Activated CD4-positive, alpha-beta T cell treated with anti-CD3 and anti-CD28 coated beads for 48 hours (primary cell): ENCODE measurements at regions not wholly inside any gene's neighbourhood (a gene's known extent, or its start where the extent isn't known, plus 50 kb on each side); places are given as distances from the start of the nearest gene placed in this dataset.

Experiments
- DNase-seq: peaks from one replicate; pipeline ENCODE4 v3.0.0-alpha.2; 2020

DNA sequence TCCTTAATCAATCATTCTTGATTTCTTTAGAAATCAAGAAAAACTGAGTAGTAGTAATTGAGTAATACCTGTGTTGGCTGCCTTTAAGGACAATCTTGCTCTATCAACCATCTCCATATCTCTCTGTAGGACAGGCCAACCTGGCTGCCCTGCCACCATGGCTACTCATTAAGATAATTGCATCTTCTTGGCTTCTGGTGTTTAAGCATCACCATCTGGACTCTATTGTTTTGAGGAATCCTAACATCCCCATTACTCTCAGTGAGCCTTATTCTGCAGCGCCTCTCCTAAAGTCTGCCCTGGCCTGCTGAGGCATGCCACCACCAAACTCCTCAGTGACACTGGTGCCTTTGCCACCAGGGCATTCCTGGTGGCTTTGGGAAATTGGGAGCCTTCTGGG, 442.6 kb upstream of the ZNF507 start:
- DNase-seq: no peak

DNA sequence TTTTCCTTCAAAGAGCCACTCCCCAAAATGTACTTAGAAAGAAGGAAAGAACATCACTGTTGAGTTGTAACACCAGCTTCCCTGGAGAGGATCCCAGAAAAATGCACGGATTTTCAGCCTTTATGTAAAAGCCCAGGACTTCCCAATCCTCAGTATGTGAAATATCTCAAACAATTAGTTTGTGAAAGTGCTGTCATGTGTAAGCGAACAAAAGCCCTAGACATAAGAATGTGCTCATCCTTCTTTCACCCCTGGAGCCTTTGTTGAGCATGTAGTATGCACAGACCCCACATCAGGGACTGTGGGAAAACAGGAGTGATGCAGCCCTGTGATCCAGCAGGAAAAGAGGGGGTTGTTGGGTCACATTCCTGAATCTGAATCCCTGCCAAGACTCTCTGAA, 441.4 kb upstream of the ZNF507 start:
- DNase-seq: no peak

DNA sequence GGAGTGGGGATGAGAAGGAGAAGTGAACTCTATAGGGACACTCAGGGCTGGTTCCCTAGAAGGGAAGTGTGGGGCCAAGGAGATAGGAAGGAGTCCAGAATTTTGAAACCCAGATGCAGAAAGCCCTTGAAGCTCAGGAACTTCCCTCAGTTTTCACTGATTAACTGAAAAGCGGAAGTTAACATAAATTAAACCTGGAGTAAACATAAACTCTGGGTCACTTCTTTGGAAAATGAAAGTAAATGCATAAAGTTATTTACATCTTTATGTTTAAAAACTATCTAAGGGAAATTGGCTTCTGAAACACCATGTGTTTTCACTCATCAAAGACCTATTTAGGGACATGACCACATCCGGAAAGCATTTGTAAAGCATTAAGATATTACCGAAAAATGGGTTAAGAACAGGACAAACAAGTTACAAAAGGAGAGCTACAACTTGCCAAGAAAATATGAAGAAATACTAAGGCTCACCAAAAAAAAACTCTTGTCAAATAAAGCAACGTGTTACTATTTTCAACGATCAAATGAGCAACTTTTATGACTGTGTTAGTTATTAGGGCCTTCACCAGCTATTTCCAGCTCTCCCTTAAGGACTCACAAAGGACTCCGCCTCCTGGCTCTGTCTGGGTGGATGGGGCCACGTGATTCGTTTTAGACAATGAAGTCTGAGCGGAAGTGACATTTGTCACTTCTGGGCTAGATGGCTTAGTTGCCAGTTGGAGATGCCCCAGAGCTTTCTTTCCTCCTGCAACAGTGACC, 439.1 kb upstream of the ZNF507 start:
- DNase-seq: no peak

DNA sequence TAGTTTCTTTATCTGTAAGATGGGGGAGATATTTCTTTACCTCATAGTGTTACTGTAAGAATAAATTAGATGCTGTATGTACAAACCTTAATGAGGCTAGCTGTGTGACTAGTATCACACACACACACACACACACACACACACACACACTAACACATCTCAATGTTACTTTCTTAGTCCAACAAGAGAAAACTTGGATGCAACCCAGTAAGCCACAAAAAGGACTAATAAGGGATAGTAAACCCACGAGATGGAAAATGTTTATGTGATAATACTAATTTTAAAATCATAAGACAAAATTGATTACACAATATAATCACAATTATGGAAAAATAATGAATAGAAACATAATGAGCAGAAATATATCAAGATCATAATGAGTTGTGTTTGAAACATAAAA, 437.7 kb upstream of the ZNF507 start:
- DNase-seq: no peak

DNA sequence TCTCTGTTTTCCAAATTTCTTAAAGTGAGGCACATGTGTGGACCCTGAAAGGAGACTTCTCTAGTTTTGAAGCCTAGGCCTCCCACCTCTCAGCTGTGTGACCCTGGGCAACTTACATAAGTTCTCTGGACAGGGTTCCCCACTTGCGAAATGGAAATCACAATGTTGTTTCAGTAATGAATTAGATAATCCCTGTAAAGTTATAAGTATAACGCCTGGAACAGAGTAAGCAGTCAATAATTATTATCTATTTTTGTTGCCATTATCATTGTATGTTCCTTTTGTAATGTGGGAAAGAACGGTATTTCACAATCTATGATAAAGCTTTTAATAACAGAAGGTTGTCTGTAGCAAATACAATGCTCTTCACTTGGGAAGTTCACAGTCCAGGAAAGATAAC, 437.3 kb upstream of the ZNF507 start:
- DNase-seq: no peak

DNA sequence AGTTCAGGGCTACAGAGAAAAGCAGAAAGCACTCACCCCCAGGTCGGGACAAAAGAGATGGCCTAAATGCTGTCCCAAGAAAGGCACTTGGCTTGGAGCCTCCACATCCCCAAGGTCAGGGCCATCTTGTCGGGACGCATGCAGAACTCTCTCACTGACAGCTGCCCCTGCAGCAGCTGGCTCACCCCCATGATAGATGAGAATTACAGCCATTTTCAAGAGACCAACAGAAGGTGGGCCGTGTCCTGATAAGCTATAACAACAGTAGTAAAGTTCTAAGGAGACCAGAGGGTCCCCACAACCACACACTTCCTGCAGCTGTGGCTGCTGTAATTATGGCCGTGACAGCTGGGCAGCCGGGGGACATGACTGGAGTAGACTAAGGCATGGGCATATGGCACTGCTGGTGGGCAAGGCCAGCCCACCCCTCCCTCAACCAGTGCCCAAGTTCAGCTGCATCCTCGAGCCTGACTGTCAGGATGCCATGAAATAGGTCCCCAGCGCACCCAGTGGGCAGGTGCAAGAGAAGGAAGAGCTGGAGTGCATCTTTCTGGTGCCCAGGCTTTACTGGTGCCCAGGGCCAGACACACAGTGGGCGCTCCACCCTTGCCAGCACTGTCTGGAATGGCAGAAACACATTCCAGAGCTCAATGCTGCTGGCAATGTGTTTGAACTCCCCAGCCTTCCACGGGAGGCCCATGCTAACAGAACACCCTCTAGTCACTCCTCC, 436.7 kb upstream of the ZNF507 start:
- DNase-seq: no peak

DNA sequence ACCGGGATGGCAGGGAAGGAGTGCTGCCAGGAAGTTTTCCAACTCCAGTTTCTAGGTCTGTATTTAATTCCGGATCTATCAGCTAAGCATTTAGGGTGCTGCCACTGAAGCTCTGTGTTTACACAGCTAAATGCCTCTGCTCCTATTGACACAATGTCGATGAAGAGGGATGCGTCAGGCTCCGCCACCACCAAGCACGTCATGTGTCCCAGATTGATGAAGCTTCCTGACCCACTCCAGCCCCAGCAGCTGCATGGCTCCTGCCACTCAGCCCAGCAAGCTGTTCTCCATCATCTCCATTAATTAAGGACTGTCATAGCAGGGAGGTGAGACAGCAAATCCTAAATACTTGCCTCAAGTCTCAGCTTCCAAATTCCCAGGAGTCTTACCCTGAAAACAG, 435.2 kb upstream of the ZNF507 start:
- no peak for DNase-seq

DNA sequence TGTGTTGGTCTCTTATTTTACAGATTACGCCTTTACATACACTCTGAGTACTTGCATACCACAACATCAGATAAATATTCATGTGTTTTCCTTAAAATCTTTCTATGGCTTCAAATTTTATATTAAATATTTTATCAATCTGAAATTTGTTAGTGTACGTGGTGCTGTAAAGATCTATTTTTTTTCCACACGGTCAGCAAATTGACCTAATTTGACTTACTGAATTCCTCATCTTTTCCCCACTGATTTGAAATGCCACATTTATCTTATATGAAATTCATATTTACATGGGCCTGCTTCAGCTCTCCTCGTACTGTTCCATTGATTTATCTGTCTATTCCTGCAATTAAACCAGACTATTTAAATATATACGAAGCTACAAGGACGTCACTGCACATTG, 433.8 kb upstream of the ZNF507 start:
- no peak for DNase-seq

DNA sequence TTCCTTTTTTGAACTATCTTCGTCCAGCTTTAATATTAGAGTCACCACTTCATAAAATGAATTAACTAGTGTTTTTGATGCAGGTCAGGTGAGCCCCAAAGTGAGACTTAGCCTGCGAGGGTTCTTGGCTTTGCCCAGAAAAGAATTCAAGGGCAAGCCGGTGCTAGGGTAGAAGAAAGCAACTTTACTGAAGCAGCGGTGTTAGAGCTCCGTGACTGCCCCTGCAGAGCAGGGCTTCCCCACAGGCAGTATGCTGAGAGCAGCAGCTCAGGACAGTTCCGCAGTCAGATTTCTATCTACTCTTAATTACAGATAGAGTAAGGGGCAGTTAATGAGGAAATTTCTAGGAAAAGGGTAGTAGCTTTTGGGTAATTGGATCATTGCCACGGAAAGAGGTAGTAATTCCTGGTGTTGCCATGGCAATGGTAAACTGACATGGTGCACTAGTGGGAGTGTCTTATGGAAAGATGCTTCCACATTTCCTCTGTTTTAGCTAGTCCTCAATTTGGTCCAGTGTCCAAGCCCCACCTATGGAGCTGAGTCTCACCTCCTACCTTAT, 432.2 kb upstream of the ZNF507 start:
- DNase-seq: no peak

DNA sequence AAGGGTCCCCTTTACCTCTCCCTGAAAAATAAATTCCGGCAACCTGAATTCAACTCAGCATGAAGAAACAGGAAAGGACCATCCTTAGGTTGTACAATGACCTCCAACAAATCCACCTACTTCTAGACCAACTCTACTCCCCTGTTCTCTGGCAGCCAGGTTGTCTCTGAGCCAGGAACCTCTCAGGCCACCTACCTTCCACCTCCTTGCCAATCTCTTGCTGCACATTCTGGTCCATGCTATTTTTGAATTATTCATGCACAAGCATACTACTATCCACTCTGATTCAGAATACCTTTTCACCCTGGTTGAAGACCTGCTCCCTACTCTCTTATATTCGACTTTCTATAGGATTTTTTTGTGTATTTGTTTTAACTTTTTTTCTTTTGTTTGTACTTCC, 415.0 kb upstream of the ZNF507 start:
- DNase-seq: no peak

DNA sequence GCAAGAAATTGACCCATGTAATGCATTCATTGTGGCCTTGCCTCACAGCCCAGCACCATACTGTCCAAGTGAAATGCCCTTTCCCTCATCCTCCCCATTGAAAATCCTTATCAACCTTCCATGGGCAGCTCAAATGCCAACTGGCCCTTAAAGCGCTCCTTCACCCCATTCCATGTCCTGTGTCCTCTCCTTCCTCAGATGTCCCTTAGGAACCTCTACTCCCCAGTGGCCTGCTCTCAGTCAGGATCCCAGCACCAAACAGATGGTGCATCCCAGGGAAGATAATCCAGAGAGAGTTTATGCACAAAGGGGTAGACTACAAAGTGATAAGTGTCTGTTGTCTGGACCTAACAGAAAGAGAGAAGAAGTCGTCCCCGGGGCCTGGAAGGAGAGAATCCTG, 407.4 kb upstream of the ZNF507 start:
- no peak for DNase-seq

DNA sequence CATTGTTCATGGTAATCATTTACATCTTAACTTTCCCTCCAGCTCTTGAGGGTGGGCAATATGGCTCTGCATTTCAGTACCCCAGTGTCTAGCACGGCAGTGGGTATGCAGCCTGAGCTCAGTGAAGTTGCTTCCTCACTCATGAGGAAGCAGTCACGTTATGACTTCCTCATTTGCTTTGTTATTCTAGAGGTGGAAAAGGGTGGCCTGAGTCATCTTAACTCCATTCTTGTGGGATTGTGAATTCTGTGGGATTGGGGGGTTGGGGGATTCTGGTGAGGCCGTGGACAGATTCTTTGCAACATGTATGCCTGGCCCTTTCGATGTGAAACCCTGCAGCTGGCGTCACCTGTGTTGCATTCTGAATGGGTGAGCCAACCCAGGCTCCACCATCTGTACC, 406.7 kb upstream of the ZNF507 start:
- no peak for DNase-seq

DNA sequence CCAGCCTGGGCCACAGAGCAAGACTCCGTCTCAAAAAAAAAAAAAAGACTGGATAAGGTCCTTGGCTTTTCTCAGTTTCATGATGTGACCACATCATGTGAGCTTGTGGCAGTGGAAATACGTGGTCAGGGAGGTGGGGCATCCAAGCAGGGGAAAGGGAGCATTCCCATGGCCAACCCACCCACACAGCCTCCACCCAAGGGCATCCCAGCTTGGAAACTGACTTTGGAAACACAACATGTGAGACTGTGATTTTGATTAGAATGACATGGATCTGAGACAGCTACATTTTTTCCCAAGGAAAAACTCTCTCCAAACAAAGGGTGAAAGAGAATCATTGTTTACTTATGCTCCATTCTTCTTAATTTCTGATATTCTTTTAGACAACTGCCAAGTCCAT, 405.0 kb upstream of the ZNF507 start:
- no peak for DNase-seq

DNA sequence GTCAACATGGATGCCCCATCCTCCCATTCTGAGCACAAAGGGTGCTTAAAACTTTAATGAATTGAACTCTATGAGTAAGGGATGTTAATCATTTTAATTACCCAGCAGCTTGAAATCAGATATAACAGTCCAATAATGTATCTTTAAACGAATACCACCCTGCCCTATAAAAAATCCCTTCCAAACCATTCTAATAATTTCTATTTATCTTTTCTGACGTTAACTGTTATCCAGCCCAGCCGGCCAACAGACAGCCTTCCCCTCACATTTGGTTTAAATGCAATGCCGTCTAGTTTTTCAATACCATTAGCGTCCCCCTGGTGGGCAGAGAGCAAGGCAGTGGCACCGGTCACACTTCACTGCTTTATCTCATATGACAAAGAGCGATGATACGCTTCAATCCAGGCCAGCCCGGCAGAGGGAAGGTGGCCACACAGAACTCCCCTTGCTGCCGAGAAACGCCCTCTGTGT, 402.2 kb upstream of the ZNF507 start:
- DNase-seq: no peak

DNA sequence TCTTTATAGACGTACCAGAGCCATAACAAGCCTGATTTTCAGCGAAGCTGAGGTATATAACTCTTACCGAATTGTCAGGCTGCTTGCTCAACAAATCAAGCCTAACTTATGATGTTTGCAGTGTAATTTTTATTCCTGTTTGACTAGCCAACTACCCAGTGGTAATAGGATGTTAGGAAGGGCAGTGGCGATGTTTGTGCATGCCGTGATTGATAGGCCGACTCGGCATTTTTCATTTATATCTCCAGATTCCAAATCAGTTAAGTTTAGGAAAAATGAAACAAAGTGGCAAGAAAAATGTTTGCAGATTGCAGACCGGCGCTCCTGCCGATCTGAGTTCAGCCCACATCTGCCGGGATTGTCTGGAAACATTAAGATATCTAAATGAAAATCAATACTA, 401.6 kb upstream of the ZNF507 start:
- DNase-seq: no peak

DNA sequence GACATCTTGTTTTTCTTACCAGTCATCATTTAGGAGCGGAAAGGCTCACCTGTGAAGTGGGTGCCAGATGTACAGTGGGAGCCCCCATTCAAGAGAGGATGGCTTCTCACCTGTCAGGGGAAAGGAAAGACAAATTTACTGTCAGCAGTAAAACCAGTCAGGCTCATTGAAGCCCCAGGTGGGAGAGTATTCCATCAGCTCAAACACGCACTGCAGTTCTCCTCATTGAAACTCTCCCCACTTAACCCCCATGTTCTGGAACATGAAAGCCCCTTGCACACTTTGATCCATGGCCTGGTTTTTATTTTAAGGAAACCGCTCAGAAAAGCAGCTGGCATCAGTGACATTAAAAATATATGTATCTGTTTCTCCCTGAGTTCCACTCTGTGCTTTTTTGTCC, 401.1 kb upstream of the ZNF507 start:
- DNase-seq: no peak

DNA sequence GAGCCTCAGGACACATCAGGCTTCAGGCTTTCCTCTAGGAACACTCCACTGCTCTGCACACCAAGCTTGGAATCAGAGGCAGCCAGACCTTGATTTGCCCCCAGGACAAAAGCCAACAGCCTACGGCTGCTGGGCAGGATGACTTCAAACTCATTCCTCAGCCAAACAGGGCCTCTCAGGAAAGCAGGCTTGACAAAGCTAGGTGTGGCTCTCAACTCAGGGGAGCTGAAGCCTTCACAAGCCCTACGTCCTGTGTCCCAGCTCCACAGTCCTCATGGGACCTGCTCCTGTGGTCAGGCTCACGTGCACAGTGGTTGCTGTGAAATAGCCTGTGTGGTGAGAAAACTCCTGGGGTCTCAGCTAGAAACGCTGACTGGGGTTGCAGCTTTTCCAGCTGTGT, 398.9 kb upstream of the ZNF507 start:
- DNase-seq: no peak

DNA sequence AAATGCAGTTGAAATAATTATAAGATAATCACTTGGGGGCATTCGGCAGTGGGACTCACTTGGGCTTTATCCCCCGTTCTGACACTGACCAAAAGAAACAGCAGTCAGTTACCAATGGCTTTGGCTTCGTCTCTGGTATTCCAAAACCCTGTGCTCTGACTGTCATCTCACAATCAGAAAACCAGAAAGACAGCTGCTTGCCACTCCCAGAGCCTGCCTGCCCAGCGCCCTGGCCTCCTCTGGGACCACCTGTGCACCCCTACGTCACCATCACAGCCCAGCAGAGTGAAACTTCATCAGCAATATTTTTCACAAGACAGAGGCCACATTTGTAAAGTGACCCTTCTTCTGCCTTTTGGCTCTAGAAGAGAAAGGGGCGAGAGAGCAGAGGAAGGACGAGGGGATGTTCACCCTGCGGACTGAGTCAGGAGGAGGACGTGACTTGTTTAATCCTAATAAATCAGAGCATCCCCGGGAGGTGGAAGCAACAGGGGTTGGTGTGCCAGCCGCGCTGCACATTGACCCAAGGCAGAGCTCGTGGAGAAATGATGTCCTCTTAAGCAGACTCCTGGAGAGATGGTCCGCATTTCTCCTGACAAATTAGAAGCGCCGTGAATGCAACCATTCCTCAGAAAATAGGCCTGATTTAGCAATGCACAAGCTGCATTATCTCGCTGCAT, 397.8 kb upstream of the ZNF507 start:
- DNase-seq: no peak

DNA sequence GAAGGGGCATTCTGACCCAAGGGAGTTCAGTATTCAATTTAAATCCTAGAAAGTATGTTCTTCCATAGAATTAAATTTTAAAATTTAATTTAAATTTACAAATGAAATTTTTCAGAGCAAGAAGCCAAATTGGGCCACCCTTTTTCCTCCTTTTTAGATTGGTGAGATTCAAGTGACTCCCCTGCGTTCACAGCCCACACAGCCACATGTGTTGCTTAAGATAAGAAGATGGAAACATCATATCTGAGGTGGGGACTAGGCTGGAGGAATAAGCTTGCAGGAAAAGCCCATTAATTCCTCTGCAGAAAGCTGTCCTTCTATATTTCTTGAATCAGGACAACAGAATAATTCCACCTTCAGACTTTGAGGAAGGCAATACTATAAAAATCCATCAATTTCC, 392.7 kb upstream of the ZNF507 start:
- no peak for DNase-seq

DNA sequence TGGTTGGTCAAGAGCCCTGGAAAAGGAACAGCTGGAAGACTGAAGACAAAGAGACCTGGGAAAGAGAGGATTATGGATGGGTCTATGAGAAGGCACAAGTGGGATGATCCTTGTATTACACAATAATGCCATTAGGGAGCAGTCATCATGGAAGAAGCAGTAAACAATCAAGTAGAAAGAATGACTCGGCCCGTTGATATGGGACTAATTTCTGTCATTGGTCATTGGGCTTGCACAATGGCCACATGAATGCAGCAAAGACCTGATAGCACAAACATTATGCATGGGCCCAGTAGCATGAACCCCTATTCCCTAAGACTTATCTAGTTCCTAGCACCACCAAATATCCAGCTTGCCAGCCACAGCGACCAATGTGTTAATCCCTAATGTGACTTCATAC, 390.3 kb upstream of the ZNF507 start:
- DNase-seq: no peak

DNA sequence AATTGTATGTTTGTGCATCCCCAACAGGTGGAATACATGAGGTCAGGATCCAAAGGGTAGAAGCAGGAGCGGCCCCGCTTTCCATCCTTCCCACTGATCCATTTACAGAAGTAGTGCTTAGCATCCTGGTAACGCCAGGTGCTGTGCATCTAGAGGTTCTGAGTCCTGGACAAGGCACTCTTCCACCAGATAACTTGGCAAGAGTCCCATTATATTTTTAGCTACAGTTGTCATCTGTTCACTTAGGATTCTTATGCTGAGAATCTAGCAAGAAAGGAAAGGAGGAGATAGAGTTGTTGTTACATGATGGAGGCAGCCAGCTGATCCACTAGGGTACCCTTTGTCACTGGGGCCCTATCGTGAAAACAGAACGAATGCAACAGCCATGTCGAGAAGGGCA, 389.5 kb upstream of the ZNF507 start:
- DNase-seq: no peak

DNA sequence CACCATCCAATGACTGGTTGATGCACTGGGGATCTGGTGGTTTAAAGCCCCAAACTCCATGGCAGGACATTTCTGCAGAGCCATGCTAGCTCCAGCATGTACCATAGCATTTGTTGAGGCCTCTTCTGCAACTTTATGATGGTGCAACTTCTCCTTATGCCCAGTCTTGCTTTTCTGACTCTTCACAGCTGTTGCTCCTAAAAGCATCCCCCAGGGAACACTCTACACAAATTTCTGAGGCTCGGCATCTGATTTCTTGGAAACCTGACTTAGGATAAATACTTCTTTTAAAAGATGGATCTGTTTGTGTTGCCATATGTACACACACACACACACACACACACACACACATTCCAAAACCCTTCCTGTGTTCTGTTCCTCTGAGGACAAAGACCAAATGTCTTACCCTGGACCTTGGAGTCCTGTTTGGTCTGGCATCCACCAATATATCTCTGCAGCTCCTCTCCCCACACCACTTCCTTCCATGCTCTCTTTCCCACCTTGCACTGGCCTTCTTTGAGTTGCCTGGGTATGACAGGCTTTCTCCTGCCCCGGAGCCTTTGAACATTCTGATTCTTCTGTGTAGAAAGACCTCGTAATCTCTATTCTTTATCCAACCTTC, 388.5 kb upstream of the ZNF507 start:
- DNase-seq: no peak

DNA sequence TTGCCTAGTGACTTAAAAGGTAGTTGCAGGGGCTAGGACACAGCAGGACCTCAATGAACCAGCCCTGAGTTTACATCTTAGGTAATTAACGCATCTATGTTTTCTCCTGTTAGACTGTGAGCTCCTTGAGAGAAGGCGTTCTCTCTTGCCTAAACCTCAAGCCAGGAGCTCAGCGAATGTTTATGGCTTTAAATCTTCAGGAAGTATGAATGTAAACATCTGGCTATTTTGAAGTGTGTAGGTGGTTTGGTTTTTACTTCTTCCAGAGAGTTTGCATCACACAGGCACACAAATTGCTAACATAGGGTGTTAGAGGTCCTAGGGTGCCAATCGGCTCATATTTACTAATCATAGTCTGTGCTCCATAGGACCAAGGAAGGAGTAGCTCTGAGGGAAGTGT, 387.7 kb upstream of the ZNF507 start:
- DNase-seq: no peak
